Astrocyte (in vitro differentiated cells and primary cell): ENCODE measurements at regions not wholly inside any gene's neighbourhood (a gene's known extent, or its start where the extent isn't known, plus 50 kb on each side); places are given as distances from the start of the nearest gene placed in this dataset.

Source experiments
- DNase-seq: peaks from one replicate; pipeline ENCODE4 v3.0.0-alpha.2; 2010; ENCODE audit warnings: low read depth
- FAIRE-seq: peaks from 2 replicates; lab custom pipeline; 2011; peaks lifted over from hg19 to GRCh38; lab: Jason Lieb, UNC
- H2AFZ ChIP-seq: 2 replicates; pipeline ENCODE4 v1.6.0; 2012; ENCODE audit warnings: low read depth, low read length, inconsistent platforms
- H3K27ac ChIP-seq: 2 replicates; pipeline ENCODE4 v1.5.1; 2011; ENCODE audit warnings: low read depth, low read length, inconsistent platforms
- H3K27me3 ChIP-seq: 2 replicates; pipeline ENCODE4 v1.6.0; 2011; ENCODE audit warnings: low read length, inconsistent platforms; ENCODE audit not compliant: insufficient read depth
- H3K36me3 ChIP-seq: 2 replicates; pipeline ENCODE4 v1.5.1; 2011; ENCODE audit warnings: low read length, inconsistent platforms; ENCODE audit not compliant: insufficient read depth
- H3K4me1 ChIP-seq: 2 replicates; pipeline ENCODE4 v1.5.1; 2011; ENCODE audit warnings: low read length, inconsistent platforms; ENCODE audit not compliant: insufficient read depth
- H3K4me2 ChIP-seq: 2 replicates; pipeline ENCODE4 v1.6.0; 2012; ENCODE audit warnings: low read length, inconsistent platforms
- H3K4me3 ChIP-seq: 2 replicates; pipeline ENCODE4 v1.5.1; 2011; ENCODE audit warnings: low read depth, mild to moderate bottlenecking, low read length, inconsistent platforms; ENCODE audit not compliant: insufficient read depth
- H3K79me2 ChIP-seq: 2 replicates; pipeline ENCODE4 v1.6.0; 2012; ENCODE audit warnings: mild to moderate bottlenecking, low read length, inconsistent platforms; ENCODE audit not compliant: insufficient read depth
- H3K9ac ChIP-seq: 2 replicates; pipeline ENCODE4 v1.6.0; 2012; ENCODE audit warnings: mild to moderate bottlenecking, low read length, inconsistent platforms
- H3K9me3 ChIP-seq: 2 replicates; pipeline ENCODE4 v1.5.1; 2012; ENCODE audit warnings: low read depth, mild to moderate bottlenecking, low read length, inconsistent platforms; ENCODE audit not compliant: insufficient read depth
- H4K20me1 ChIP-seq: 2 replicates; pipeline ENCODE4 v1.6.0; 2012; ENCODE audit warnings: low read length, inconsistent platforms; ENCODE audit not compliant: insufficient read depth
- H3K27ac Mint-ChIP-seq: one replicate; pipeline ENCODE4 v1.8.0; 2021; ENCODE audit warnings: mild to moderate bottlenecking, mixed read lengths; ENCODE audit not compliant: unreplicated experiment
- H3K27me3 Mint-ChIP-seq: one replicate; pipeline ENCODE4 v1.8.0; 2021; ENCODE audit warnings: low read depth, mixed read lengths; ENCODE audit not compliant: unreplicated experiment
- H3K36me3 Mint-ChIP-seq: one replicate; pipeline ENCODE4 v1.8.0; 2021; ENCODE audit warnings: low read depth, mixed read lengths; ENCODE audit not compliant: unreplicated experiment
- H3K4me1 Mint-ChIP-seq: one replicate; pipeline ENCODE4 v1.8.0; 2021; ENCODE audit warnings: low read depth, mixed read lengths; ENCODE audit not compliant: unreplicated experiment
- H3K4me3 Mint-ChIP-seq: one replicate; pipeline ENCODE4 v1.8.0; 2021; ENCODE audit warnings: mild to moderate bottlenecking, moderate library complexity, mixed read lengths; ENCODE audit not compliant: unreplicated experiment
- H3K9me3 Mint-ChIP-seq: one replicate; pipeline ENCODE4 v1.8.0; 2021; ENCODE audit warnings: mild to moderate bottlenecking, mixed read lengths; ENCODE audit not compliant: unreplicated experiment
- CTCF ChIP-seq: IDR thresholded peaks from 2 replicates; pipeline ENCODE4 v1.5.1; 2011; ENCODE audit warnings: low read depth, mild to moderate bottlenecking, inconsistent platforms, low read length, moderate library complexity; ENCODE audit not compliant: insufficient read depth
- EZH2 ChIP-seq: IDR thresholded peaks from 2 replicates; pipeline ENCODE4 v1.6.1; 2012; ENCODE audit warnings: mild to moderate bottlenecking, low read length, inconsistent platforms; ENCODE audit not compliant: insufficient read depth

- no peak overlapping the region for H3K4me3 ChIP-seq
- H3K36me3 ChIP-seq: no peaks in the 10 kb centered on the region
- Mint-ChIP-seq H3K9me3 (peaks cover under 1% of the 10 kb centered on the region), H3K27ac (no peak overlapping the region), H3K4me1 (no peaks in the 10 kb centered on the region), H3K36me3 (no peaks in the 10 kb centered on the region), H3K4me3 (no peak overlapping the region), H3K27me3 (no peaks in the 10 kb centered on the region)
- no peaks in the 10 kb centered on the region for H4K20me1 ChIP-seq
- H3K27me3 ChIP-seq: no peaks in the 10 kb centered on the region
- no peak overlapping the region for H3K27ac ChIP-seq
- no peak overlapping the region for H2AFZ ChIP-seq
- no peak overlapping the region for H3K4me2 ChIP-seq
- no peaks in the 10 kb centered on the region for H3K9me3 ChIP-seq
- DNase-seq (no peak), FAIRE-seq (no peak)
- no peaks in the 10 kb centered on the region for H3K79me2 ChIP-seq
- H3K4me1 ChIP-seq: no peaks in the 10 kb centered on the region
- H3K9ac ChIP-seq: no peak overlapping the region
- TF ChIP-seq EZH2 (no peak), CTCF (no peak)
Observed at GRCh38 chr4:107404591-107405300, 315.3 kb downstream of the PAPSS1 start.

- Mint-ChIP-seq H3K36me3 (no peaks in the 10 kb centered on the region), H3K27ac (no peak overlapping the region), H3K27me3 (no peaks in the 10 kb centered on the region), H3K9me3 (peaks cover 2% of the 10 kb centered on the region), H3K4me1 (no peaks in the 10 kb centered on the region), H3K4me3 (no peak overlapping the region)
- Histone ChIP-seq H3K4me3 (no peak overlapping the region), H4K20me1 (no peaks in the 10 kb centered on the region), H2AFZ (no peak overlapping the region), H3K27me3 (no peaks in the 10 kb centered on the region), H3K4me2 (no peak overlapping the region), H3K4me1 (no peaks in the 10 kb centered on the region), H3K79me2 (no peaks in the 10 kb centered on the region), H3K9ac (no peak overlapping the region), H3K36me3 (no peaks in the 10 kb centered on the region), H3K27ac (no peak overlapping the region), H3K9me3 (no peaks in the 10 kb centered on the region)
- FAIRE-seq (no peak), DNase-seq (no peak)
- TF ChIP-seq EZH2 (no peak), CTCF (no peak)
Observed at GRCh38 chr4:107402291-107402690, 317.7 kb downstream of the PAPSS1 start.

- Mint-ChIP-seq H3K4me1 (peaks cover 3% of the 10 kb centered on the region), H3K36me3 (no peaks in the 10 kb centered on the region), H3K27ac (peak overlapping the region; percentile 12), H3K27me3 (no peaks in the 10 kb centered on the region), H3K4me3 (no peak overlapping the region), H3K9me3 (peaks cover 3% of the 10 kb centered on the region)
- H3K9me3 ChIP-seq: no peaks in the 10 kb centered on the region
- H3K27me3 ChIP-seq: no peaks in the 10 kb centered on the region
- FAIRE-seq: no peak
- H3K4me3 ChIP-seq: no peak overlapping the region
- no peak for DNase-seq
- H3K36me3 ChIP-seq: no peaks in the 10 kb centered on the region
- H2AFZ ChIP-seq: no peak overlapping the region
- H3K4me2 ChIP-seq: no peak overlapping the region
- H3K79me2 ChIP-seq: no peaks in the 10 kb centered on the region
- no peak overlapping the region for H3K9ac ChIP-seq
- H3K27ac ChIP-seq: no peak overlapping the region
- TF ChIP-seq CTCF: no peak
- no peak for TF ChIP-seq EZH2
- no peaks in the 10 kb centered on the region for H4K20me1 ChIP-seq
- H3K4me1 ChIP-seq: no peaks in the 10 kb centered on the region
Observed at GRCh38 chr4:107392951-107393350, 327.1 kb downstream of the PAPSS1 start.
